ENCODE measurements at regions not wholly inside any gene's neighbourhood (a gene's known extent, or its start where the extent isn't known, plus 50 kb on each side); places are given as distances from the start of the nearest gene placed in this dataset.

DNA sequence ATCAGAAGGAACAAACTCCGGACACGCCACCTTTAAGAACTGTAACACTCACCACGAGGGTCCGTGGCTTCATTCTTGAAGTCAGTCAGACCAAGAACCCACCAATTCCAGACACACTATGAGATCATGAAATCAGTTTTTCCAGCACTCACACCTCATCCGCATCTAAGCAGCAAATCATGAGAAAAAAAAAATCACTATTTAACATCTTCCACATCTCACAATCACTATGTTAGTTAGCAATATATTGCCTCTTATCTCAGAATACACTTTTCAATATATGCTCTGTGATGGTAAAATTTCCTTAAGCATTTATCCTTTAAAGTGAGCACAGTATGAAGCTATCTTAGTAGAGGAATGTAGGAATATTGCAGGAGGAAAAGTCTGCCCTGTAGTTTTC is 328.7 kb downstream of the FAM181B start:
- TF ChIP-seq, protein P1, sequence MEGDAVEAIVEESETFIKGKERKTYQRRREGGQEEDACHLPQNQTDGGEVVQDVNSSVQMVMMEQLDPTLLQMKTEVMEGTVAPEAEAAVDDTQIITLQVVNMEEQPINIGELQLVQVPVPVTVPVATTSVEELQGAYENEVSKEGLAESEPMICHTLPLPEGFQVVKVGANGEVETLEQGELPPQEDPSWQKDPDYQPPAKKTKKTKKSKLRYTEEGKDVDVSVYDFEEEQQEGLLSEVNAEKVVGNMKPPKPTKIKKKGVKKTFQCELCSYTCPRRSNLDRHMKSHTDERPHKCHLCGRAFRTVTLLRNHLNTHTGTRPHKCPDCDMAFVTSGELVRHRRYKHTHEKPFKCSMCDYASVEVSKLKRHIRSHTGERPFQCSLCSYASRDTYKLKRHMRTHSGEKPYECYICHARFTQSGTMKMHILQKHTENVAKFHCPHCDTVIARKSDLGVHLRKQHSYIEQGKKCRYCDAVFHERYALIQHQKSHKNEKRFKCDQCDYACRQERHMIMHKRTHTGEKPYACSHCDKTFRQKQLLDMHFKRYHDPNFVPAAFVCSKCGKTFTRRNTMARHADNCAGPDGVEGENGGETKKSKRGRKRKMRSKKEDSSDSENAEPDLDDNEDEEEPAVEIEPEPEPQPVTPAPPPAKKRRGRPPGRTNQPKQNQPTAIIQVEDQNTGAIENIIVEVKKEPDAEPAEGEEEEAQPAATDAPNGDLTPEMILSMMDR (IDR thresholded peaks at IDR 0.05; ENCODE audit: control extremely low read depth in 1 of 3, insufficient read depth in 1 of 3, low read depth in 1 of 3, low read length in 3 of 3) = no peak
- no peak for TF ChIP-seq POLR2A (IDR thresholded peaks at IDR 0.05; ENCODE audit: control extremely low read depth in 1 of 2, low read depth in 2 of 2, low read length in 2 of 2)
- TF ChIP-seq POLR2AphosphoS5 (IDR thresholded peaks at IDR 0.05; ENCODE audit: low read depth, low read length) = no peak
- no peak for TF ChIP-seq BCL11A (IDR thresholded peaks at IDR 0.05; ENCODE audit: low read depth in 2 of 2, low read length in 2 of 2)
- TF ChIP-seq EZH2 (IDR thresholded peaks at IDR 0.05; ENCODE audit: low read depth, low read length, severe bottlenecking) = no peak
- TF ChIP-seq POU5F1 (IDR thresholded peaks at IDR 0.05; ENCODE audit: low read depth, low read length) = no peak
- no peak for TF ChIP-seq RFX5 (IDR thresholded peaks at IDR 0.05; ENCODE audit: borderline replicate concordance, low read depth, low read length)
- TF ChIP-seq EP300 (IDR thresholded peaks at IDR 0.05; ENCODE audit: borderline replicate concordance in 1 of 2, low read depth in 2 of 2, low read length in 2 of 2) = no peak

Measured in H1 (cell line).